ENCODE measurements at regions not wholly inside any gene's neighbourhood (a gene's known extent, or its start where the extent isn't known, plus 50 kb on each side); places are given as distances from the start of the nearest gene placed in this dataset.

GRCh38 chr2:200042944-200043343, 87.6 kb downstream of the MAIP1 start:
- TF ChIP-seq CTCF (IDR thresholded peaks at IDR 0.05; ENCODE audit: low read depth, low read length, poor library complexity, severe bottlenecking), result no peak
- TF ChIP-seq EZH2phosphoT487 (IDR thresholded peaks at IDR 0.05; ENCODE audit: borderline replicate concordance, low read length), result no peak

All from DOHH2 (cell line).